Stimulated activated CD4-positive, alpha-beta T cell treated with anti-CD3 and anti-CD28 coated beads, Interleukin-12 subunit alpha, Interleukin-12 subunit beta, amount 100 ng/mL, for 4 hours (primary cell): ENCODE measurements at regions not wholly inside any gene's neighbourhood (a gene's known extent, or its start where the extent isn't known, plus 50 kb on each side); places are given as distances from the start of the nearest gene placed in this dataset.
"Not testable (repeated sequence)": the region's sequence is repeated elsewhere in the genome, so short reads cannot be mapped to it uniquely, and the experiment has no call there.

Experiments
- DNase-seq: peaks from one replicate; pipeline ENCODE4 v3.0.0-alpha.2; 2020

DNA sequence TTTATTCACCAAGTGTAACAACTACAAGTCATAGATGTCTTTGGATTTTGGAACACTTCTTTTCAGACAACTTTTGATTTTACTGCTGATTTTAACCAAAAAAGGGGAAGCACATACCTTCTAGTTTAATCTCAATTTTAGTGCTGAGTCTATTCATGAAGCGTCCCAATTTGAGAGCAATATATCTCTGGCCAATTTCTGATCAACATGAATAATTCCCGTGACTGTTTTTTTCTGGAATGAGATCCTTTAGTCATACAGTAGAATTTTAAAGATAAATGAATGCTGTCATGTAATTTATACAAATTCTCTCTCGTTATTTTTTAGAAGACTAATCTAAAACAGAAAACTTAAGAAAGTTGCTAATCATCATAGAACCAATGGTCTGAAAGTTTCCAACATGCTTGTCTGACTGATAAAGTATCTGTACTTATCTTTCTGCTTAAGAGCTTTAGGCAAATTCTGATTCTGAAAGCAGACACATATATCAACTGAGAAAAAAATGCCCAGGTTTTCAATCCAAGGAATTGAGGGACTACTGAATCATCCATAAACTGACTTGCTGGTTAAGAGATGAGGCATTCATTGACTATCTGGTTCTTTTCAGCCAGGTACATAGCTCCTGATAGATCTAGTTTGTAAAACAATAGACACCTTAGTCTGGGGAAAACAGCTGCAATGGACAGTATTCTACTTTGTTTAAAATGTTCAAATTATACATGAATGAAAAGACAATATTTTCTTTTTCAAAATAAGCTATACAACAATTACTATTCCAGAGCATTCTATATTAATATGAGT is 657.5 kb downstream of the RFPL4B start:
- DNase-seq: no peak

DNA sequence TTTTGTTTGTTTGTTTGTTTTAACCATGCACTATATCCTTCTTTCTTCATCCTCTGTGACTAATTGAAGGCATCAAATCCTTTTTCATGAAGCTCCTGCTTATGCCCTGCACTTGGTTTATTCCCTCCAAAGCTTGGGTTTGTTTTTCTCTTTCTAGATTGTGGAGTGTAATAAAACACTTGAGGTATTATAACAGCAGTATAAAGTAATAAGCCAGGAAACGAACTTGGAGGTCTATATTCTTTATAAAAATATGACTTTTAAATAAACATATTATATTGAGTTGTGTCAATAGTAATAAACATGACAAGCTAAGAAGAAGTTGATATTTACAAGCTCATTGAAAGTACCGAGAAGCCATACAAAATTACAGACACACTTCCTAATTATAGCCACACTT is 659.4 kb downstream of the RFPL4B start:
- no peak for DNase-seq

- DNase-seq: no peak
These were observed 662.6 kb downstream of the RFPL4B start for GRCh38 chr6:113009682-113010081.

- DNase-seq: no peak
These were observed 663.3 kb downstream of the RFPL4B start for GRCh38 chr6:113010196-113010989.

GRCh38 chr6:113011389-113011788 is 664.3 kb downstream of the RFPL4B start:
- no peak for DNase-seq

DNA sequence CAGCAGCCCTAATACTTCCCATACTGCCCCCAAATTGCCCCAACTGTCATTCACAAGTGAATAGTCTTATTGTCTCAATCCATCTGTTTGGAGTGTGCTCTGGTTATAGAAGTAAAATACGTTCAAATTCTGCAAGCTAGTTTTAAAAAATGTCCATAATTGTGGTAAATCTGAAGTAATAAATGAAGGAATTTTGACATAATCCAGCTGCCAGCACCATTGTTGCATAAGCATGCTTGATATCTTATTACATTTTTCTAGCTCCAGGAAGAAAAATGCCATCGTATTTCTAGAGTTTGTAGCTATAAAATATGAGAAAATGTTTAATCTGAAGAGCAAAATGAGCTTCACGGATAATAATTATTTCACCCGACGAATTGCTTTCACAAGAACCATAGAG is 664.7 kb downstream of the RFPL4B start:
- DNase-seq: no peak

GRCh38 chr6:113015249-113015648 is 668.1 kb downstream of the RFPL4B start:
- no peak for DNase-seq

GRCh38 chr6:113017353-113017752 is 670.2 kb downstream of the RFPL4B start:
- no peak for DNase-seq

DNA sequence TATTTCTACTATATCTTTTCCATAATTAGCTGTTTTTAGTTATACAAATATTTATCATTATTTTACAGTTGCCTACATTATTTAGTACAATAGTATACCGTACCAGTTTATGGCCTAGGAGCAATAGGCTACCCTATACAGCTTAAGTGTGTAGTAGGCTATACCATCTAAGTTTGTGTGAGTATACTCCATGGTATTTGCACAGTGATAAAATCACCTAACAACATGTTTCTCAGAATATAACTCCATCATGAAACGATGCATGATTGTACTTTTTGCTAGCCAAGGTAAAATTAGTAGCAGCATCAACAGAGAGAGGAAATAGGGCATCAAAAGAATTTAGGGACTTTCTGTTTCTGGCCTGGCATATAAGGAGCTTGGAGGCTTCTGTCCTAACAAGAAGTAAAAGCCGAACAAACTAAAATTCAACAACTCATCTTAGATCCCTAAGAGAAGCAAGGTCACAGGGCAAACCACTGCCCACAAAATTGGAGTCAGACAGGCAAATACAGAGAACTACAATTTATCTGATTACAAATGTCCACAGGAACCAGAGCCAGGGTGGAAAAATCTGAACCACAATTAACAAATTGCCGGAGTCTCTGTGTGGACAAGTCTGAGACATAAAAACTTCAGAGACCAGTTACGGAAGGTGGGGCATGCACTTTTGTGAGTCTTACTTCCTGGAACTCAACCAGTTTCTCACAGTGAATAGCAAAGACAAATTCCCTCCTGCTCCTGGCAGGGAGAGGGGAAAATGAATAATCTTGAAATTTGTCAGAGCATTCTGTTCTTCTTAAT is 671.4 kb downstream of the RFPL4B start:
- DNase-seq: no peak

GRCh38 chr6:113019176-113019575 is 672.0 kb downstream of the RFPL4B start:
- no peak for DNase-seq

DNA sequence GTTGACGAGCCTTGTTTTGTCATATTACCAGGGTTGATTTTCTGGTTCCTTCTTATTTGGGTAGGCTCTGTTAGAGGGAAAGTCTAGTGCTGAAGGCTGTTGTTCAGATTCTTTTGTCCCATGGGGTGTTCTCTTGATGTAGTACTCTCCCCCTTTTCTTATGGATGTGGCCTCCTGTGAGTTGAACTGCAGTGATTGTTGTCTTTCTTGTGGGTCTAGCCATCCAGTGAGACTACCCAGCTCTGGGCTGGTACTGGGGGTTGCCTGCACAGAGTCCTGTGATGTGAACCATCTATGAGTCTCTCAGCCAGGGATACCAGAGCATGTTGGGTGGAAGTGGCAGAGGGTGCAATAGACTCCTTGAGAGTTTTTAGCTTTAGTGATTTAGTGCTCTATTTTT is 680.6 kb downstream of the RFPL4B start:
- DNase-seq: no peak

- DNase-seq: not testable (repeated sequence)
These were observed 682.0 kb downstream of the RFPL4B start for GRCh38 chr6:113029161-113029560.

GRCh38 chr6:113031591-113032238 is 684.6 kb downstream of the RFPL4B start:
- DNase-seq: no peak

DNA sequence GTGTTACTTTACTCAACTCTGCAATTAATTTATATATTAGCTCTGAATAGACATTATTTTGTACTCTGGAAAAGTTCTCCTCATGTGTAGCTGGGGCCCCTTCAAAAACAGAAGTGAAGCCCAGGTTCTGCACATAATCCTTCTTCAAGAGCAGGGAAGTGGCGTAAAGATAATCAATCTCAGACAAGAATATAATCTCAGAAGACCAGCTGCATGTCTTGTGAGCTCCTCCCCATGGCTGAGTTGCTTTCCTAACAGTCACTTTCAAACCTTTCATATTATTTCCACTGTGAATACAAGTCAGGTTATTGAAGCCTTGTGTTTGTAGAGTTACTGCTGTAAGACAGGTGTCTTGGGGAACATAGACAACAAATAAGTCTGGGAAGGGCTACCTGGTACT is 691.9 kb downstream of the RFPL4B start:
- no peak for DNase-seq

- DNase-seq: no peak
These were observed 700.0 kb downstream of the RFPL4B start for GRCh38 chr6:113047148-113047547.

DNA sequence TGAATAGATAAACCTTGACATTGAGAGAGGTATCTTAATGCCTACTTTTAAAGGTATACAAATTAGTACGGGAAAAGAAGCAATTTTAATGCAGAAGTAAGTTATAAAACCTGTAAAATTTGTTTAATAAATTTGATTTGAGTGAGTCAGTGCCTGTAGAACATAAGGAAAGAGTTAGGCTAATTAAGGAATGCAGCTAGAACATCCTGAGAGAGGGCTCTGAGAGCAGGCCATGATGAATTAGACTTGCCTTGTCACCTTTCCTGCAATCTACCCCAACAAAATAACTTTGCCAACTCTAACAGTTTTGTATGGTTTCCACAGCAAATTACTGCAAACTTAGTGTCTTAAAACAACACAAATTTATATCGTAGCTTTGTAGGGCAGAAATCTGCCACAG is 700.8 kb downstream of the RFPL4B start:
- DNase-seq: no peak

GRCh38 chr6:113048741-113049140 is 701.6 kb downstream of the RFPL4B start:
- DNase-seq: no peak

DNA sequence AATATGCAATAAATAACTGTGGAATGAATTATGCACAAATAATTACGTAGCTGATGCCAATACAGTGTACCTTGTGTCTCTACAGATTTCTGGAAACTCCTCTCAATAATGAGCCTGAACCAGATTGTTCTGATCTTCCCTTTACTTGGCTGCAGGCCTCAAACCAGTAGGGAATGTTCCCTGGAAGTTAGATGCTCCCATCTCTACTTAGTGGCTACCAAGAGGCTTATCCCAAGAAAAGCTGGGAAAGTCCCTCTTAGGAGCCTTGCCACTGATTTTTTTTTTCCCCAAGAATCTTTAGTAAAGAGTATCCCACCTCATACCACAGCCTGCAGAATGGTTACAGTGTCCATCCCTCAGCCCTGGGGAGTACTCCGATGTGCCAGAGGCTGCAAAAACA is 702.1 kb downstream of the RFPL4B start:
- DNase-seq: no peak

GRCh38 chr6:113050010-113050858 is 703.1 kb downstream of the RFPL4B start:
- DNase-seq: no peak

DNA sequence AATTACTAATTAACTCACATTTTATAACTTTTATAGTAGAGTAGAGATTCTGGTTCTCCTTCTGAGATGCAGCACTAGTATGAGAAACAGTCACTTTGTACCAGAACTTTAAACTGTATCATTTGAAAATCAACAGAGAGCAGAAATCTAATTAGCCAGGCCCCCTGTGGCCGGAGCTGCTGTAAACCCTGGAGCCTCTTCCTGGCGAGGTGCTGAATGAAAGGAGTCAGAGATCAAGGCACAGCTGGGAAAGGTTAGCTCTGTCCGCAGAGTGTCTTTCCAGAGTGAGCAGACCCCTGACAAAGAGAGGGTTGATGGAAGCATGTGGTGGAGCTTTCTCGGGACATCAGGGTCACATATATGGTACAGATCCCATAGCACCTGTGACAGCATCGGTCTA is 703.8 kb downstream of the RFPL4B start:
- no peak for DNase-seq

DNA sequence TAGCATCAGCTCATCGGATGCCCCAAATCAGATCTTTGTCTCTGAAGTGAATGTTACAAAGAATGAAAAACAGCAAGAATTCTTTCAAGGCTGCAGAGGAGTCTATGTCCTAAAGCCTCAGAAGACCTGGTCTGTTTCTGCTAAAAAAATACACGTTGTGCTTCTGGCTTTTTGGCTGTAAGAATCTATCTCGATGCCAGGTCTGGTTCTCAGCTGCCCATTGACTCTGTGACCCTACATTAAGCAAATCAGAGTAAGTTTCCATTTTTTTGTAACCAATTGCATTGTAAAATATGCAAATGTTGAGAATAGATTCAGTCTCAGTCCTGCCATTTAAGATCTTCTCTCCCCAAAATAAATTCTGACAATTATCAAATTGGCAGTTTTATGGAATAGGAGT is 705.4 kb downstream of the RFPL4B start:
- no peak for DNase-seq

- no peak for DNase-seq
These were observed 707.9 kb downstream of the RFPL4B start for GRCh38 chr6:113055061-113055460.
